A549 (cell line): ENCODE measurements at regions not wholly inside any gene's neighbourhood (a gene's known extent, or its start where the extent isn't known, plus 50 kb on each side); places are given as distances from the start of the nearest gene placed in this dataset.

Source experiments
- CBX2 ChIP-seq: fragments of 200-600 bp; sonication (generic); IDR thresholded peaks from 2 replicates; pipeline ENCODE4 v1.6.1; 2016; ENCODE audit warnings: low read depth, mild to moderate bottlenecking, borderline replicate concordance
- CBX8 ChIP-seq: fragments of 200-600 bp; sonication (generic); IDR thresholded peaks from 2 replicates; pipeline ENCODE4 v1.6.1; 2016
- CEBPB ChIP-seq, 2 experiments: fragments of >200 bp in 1 of 2; sonication (Bioruptor Twin) in 1 of 2; formaldehyde crosslinking in 1 of 2; IDR thresholded peaks; 2 replicates each; pipeline ENCODE4 v1.6.1; 2012 to 2016
- CHD4 ChIP-seq: fragments of 200-600 bp; sonication (generic); IDR thresholded peaks from 2 replicates; pipeline ENCODE4 v1.6.1; 2016; ENCODE audit warnings: antibody characterized with exemption, mild to moderate bottlenecking, borderline replicate concordance
- HDAC2 ChIP-seq: fragments of 200-600 bp; sonication (generic); IDR thresholded peaks from 2 replicates; pipeline ENCODE4 v1.6.1; 2016
- JUN ChIP-seq, 2 experiments: fragments of >200 bp; sonication (Bioruptor Twin); formaldehyde crosslinking; IDR thresholded peaks; 2 replicates in 1 of 2; 3 replicates in 1 of 2; pipeline ENCODE4 v1.6.1; 2016 to 2017
- MAX ChIP-seq: IDR thresholded peaks from 2 replicates; pipeline ENCODE4 v1.6.1; 2012
- PHF8 ChIP-seq: fragments of 200-600 bp; sonication (generic); IDR thresholded peaks from 2 replicates; pipeline ENCODE4 v1.6.1; 2016; ENCODE audit warnings: low read depth, mild to moderate bottlenecking, antibody characterized with exemption, moderate library complexity, borderline replicate concordance
- POLR2A ChIP-seq: IDR thresholded peaks from 2 replicates; pipeline ENCODE4 v1.6.1; 2012; ENCODE audit warnings: mild to moderate bottlenecking, low read length
- POLR2AphosphoS2 ChIP-seq: conservative IDR thresholded peaks from 2 replicates; pipeline ENCODE4 v1.6.1; 2012; ENCODE audit warnings: low read length, improper control_type of control experiment, inconsistent platforms
- RFX5 ChIP-seq: fragments of 450-650 bp; IDR thresholded peaks from 2 replicates; pipeline ENCODE4 v1.7.1; 2014; ENCODE audit warnings: antibody characterized with exemption, mild to moderate bottlenecking, moderate library complexity
- ZFP36 ChIP-seq: fragments of 450-650 bp; IDR thresholded peaks from 2 replicates; pipeline ENCODE4 v1.6.1; 2014; ENCODE audit warnings: borderline replicate concordance; ENCODE audit not compliant: partially characterized antibody
- TF ChIP-seq, protein P1 (sequence below): fragments of >200 bp; sonication (Bioruptor Twin); formaldehyde crosslinking; IDR thresholded peaks from 3 replicates; pipeline ENCODE4 v1.5.1; 2016

- TF ChIP-seq, protein P1, sequence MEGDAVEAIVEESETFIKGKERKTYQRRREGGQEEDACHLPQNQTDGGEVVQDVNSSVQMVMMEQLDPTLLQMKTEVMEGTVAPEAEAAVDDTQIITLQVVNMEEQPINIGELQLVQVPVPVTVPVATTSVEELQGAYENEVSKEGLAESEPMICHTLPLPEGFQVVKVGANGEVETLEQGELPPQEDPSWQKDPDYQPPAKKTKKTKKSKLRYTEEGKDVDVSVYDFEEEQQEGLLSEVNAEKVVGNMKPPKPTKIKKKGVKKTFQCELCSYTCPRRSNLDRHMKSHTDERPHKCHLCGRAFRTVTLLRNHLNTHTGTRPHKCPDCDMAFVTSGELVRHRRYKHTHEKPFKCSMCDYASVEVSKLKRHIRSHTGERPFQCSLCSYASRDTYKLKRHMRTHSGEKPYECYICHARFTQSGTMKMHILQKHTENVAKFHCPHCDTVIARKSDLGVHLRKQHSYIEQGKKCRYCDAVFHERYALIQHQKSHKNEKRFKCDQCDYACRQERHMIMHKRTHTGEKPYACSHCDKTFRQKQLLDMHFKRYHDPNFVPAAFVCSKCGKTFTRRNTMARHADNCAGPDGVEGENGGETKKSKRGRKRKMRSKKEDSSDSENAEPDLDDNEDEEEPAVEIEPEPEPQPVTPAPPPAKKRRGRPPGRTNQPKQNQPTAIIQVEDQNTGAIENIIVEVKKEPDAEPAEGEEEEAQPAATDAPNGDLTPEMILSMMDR, result no peak
- TF ChIP-seq RFX5, result no peak
- no peak for TF ChIP-seq CBX8
- TF ChIP-seq ZFP36, result no peak
- TF ChIP-seq CBX2, result no peak
- no peak for TF ChIP-seq CHD4
- TF ChIP-seq JUN (IDR thresholded peaks at IDR 0.05), result no peak
- TF ChIP-seq PHF8, result no peak
- TF ChIP-seq POLR2A, result no peak
- TF ChIP-seq HDAC2, result no peak
- TF ChIP-seq POLR2AphosphoS2, result no peak
- TF ChIP-seq MAX, result no peak
- TF ChIP-seq CEBPB (IDR thresholded peaks at IDR 0.05), result no peak
These were observed 95.7 kb downstream of the CPN2 start for GRCh38 chr3:194255252-194256039.
